ENCODE measurements at regions not wholly inside any gene's neighbourhood (a gene's known extent, or its start where the extent isn't known, plus 50 kb on each side); places are given as distances from the start of the nearest gene placed in this dataset.

DNA sequence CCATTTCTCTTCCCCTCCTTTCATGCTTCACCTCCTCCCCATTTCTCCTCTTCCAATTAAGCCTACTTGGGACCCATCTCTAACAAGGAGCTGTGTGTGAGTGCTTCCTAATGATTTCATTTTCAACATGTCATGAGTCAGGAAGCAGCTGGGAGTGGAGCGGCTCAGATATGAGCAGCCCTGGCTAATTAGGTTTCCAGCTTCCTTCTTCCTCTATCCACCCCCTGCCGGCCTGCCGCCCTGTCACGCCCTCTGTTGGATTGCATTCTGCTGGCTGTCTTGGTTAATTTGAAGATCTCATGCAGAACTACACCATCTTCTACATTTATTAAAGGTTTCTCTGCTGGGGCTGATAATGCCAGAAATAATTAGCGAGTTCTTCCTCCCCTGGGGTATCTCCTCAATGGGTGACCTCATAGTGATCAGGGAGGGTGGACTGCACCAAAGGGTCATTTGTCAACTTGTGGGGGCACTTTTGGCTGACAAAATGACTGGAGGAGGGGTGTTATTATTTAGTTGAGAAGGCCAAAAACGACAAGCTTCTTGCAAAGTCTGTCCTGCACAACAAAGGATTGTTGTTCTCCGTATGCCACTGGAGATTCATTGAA, 300.9 kb upstream of the SRRM4 start:
- H4K91ac ChIP-seq (ENCODE audit: low read depth, low read length) = no peak overlapping the region
- H3K18ac ChIP-seq (ENCODE audit: low read length) = no peak overlapping the region
- H3K27me3 ChIP-seq (ENCODE audit: insufficient read depth, low read length) = no peaks in the 10 kb centered on the region
- no peak overlapping the region for H3K4ac ChIP-seq (ENCODE audit: low read depth, low read length)
- H2BK12ac ChIP-seq (ENCODE audit: low read length) = no peak overlapping the region
- H3K23ac ChIP-seq (ENCODE audit: low read length) = no peak overlapping the region
- no peaks in the 10 kb centered on the region for H3K36me3 ChIP-seq (ENCODE audit: control insufficient read depth in 1 of 2, insufficient read depth in 2 of 2, low read length in 2 of 2)
- no peak overlapping the region for H3K4me2 ChIP-seq (ENCODE audit: low read length)
- H3K9ac ChIP-seq (ENCODE audit: low read length) = no peak overlapping the region
- no peak overlapping the region for H3K27ac ChIP-seq (ENCODE audit: low read depth, low read length)
- no peaks in the 10 kb centered on the region for H3K4me1 ChIP-seq (ENCODE audit: control insufficient read depth in 1 of 2, insufficient read depth in 2 of 2, low read length in 2 of 2)
- H2BK5ac ChIP-seq (ENCODE audit: low read depth, low read length, poor library complexity) = no peak overlapping the region
- no peak overlapping the region for H2AFZ ChIP-seq (ENCODE audit: insufficient read depth, low read length, poor library complexity)
- H3K9me3 ChIP-seq (ENCODE audit: insufficient read depth, low read depth, low read length) = no peaks in the 10 kb centered on the region
- whole genome bisulfite sequencing (ENCODE audit: extremely low coverage, insufficient coverage, insufficient read length) = no CpG with 5 or more reads among the region's 7 CpGs
- H3K14ac ChIP-seq (ENCODE audit: low read length) = no peak overlapping the region
- no peak overlapping the region for H4K12ac ChIP-seq (ENCODE audit: low read depth, low read length)
- H4K8ac ChIP-seq (ENCODE audit: low read depth, low read length) = no peak overlapping the region
- H3K4me3 ChIP-seq (ENCODE audit: low read depth, low read length) = no peak overlapping the region
- H2BK120ac ChIP-seq (ENCODE audit: insufficient read depth, low read length, poor library complexity) = no peak overlapping the region
- no peaks in the 10 kb centered on the region for H3K79me2 ChIP-seq (ENCODE audit: control insufficient read depth, insufficient read depth, low read length, poor library complexity)
- no peak for DNase-seq
- no peak overlapping the region for H2AK5ac ChIP-seq (ENCODE audit: low read length)
- H3K79me1 ChIP-seq (ENCODE audit: low read length) = no peaks in the 10 kb centered on the region

DNA sequence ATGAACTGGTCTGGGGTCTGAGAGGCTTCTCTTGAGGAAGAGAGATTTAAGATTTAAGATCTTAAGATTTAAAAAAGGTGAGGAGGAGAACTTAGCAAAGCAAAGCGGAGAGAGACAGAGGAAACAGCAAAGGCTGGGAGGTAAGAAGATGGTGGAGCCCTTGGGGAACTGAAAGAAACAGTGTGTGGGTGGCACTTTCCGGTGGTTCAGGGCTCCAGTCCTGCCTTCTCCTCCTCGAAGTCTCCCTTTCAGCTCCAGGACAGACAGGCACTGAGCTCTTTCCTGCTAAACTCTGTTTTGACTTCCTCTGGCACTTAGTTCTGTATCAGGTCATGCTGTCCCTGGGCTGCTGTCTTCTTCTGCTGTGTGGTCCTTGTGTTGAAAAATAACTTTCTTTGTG, 298.7 kb upstream of the SRRM4 start:
- H2AFZ ChIP-seq (ENCODE audit: insufficient read depth, low read length, poor library complexity) = no peak overlapping the region
- H2AK5ac ChIP-seq (ENCODE audit: low read length) = no peak overlapping the region
- no peaks in the 10 kb centered on the region for H3K79me2 ChIP-seq (ENCODE audit: control insufficient read depth, insufficient read depth, low read length, poor library complexity)
- H3K14ac ChIP-seq (ENCODE audit: low read length) = no peak overlapping the region
- H3K4me3 ChIP-seq (ENCODE audit: low read depth, low read length) = no peak overlapping the region
- no peak overlapping the region for H2BK5ac ChIP-seq (ENCODE audit: low read depth, low read length, poor library complexity)
- no peak overlapping the region for H4K91ac ChIP-seq (ENCODE audit: low read depth, low read length)
- H3K23ac ChIP-seq (ENCODE audit: low read length) = no peak overlapping the region
- H3K9ac ChIP-seq (ENCODE audit: low read length) = no peak overlapping the region
- H3K4me1 ChIP-seq (ENCODE audit: control insufficient read depth in 1 of 2, insufficient read depth in 2 of 2, low read length in 2 of 2) = no peaks in the 10 kb centered on the region
- H3K9me3 ChIP-seq (ENCODE audit: insufficient read depth, low read depth, low read length) = no peaks in the 10 kb centered on the region
- no peak overlapping the region for H3K18ac ChIP-seq (ENCODE audit: low read length)
- DNase-seq = no peak
- no peaks in the 10 kb centered on the region for H3K27me3 ChIP-seq (ENCODE audit: insufficient read depth, low read length)
- no peak overlapping the region for H3K4me2 ChIP-seq (ENCODE audit: low read length)
- H2BK12ac ChIP-seq (ENCODE audit: low read length) = no peak overlapping the region
- no CpG with 5 or more reads among the region's 3 CpGs for WGBS (ENCODE audit: extremely low coverage, insufficient coverage, insufficient read length)
- no peaks in the 10 kb centered on the region for H3K36me3 ChIP-seq (ENCODE audit: control insufficient read depth in 1 of 2, insufficient read depth in 2 of 2, low read length in 2 of 2)
- H4K12ac ChIP-seq (ENCODE audit: low read depth, low read length) = no peak overlapping the region
- no peak overlapping the region for H2BK120ac ChIP-seq (ENCODE audit: insufficient read depth, low read length, poor library complexity)
- no peak overlapping the region for H4K8ac ChIP-seq (ENCODE audit: low read depth, low read length)
- no peak overlapping the region for H3K27ac ChIP-seq (ENCODE audit: low read depth, low read length)
- H3K4ac ChIP-seq (ENCODE audit: low read depth, low read length) = no peak overlapping the region
- H3K79me1 ChIP-seq (ENCODE audit: low read length) = no peaks in the 10 kb centered on the region

DNA sequence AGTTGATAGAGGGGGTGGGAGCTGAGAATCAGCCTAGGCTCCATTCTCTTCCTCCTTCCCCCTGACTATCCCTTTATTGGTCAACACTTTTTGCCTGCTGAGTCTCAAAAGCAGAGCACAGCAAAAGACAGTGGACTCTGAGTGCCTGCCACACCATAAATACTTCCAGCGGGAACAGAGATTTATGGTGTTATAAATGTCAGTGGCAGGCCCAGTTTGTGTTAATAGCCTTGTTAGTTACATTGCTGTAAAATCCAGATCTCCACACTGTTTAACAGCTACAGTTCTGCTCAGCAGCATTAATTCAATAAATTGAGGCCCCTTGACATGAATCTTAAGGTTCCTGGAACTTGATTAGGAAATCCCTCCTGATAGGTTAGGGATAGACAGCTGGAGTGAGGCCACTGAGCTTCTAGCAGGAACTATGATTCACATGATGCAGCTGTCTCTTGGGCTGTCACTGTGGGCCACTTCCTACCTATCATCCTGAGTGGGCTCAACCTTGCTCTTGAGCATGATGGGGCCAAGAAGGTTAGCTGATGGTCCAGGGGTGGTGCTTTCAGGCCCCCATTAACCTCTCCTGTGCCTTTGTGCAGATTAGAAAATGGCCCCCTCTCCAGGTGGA, 295.2 kb upstream of the SRRM4 start:
- H3K79me2 ChIP-seq (ENCODE audit: control insufficient read depth, insufficient read depth, low read length, poor library complexity) = no peaks in the 10 kb centered on the region
- no peak overlapping the region for H2AFZ ChIP-seq (ENCODE audit: insufficient read depth, low read length, poor library complexity)
- H3K4me3 ChIP-seq (ENCODE audit: low read depth, low read length) = no peak overlapping the region
- no peaks in the 10 kb centered on the region for H3K9me3 ChIP-seq (ENCODE audit: insufficient read depth, low read depth, low read length)
- no peak overlapping the region for H3K27ac ChIP-seq (ENCODE audit: low read depth, low read length)
- H3K79me1 ChIP-seq (ENCODE audit: low read length) = no peaks in the 10 kb centered on the region
- H3K4ac ChIP-seq (ENCODE audit: low read depth, low read length) = no peak overlapping the region
- no peak overlapping the region for H4K8ac ChIP-seq (ENCODE audit: low read depth, low read length)
- no peaks in the 10 kb centered on the region for H3K27me3 ChIP-seq (ENCODE audit: insufficient read depth, low read length)
- no peak overlapping the region for H2BK12ac ChIP-seq (ENCODE audit: low read length)
- H3K18ac ChIP-seq (ENCODE audit: low read length) = no peak overlapping the region
- no peak overlapping the region for H3K9ac ChIP-seq (ENCODE audit: low read length)
- H3K14ac ChIP-seq (ENCODE audit: low read length) = no peak overlapping the region
- DNase-seq = no peak
- H2BK5ac ChIP-seq (ENCODE audit: low read depth, low read length, poor library complexity) = no peak overlapping the region
- no peaks in the 10 kb centered on the region for H3K4me1 ChIP-seq (ENCODE audit: control insufficient read depth in 1 of 2, insufficient read depth in 2 of 2, low read length in 2 of 2)
- no peaks in the 10 kb centered on the region for H3K36me3 ChIP-seq (ENCODE audit: control insufficient read depth in 1 of 2, insufficient read depth in 2 of 2, low read length in 2 of 2)
- no peak overlapping the region for H4K91ac ChIP-seq (ENCODE audit: low read depth, low read length)
- H3K4me2 ChIP-seq (ENCODE audit: low read length) = no peak overlapping the region
- H3K23ac ChIP-seq (ENCODE audit: low read length) = no peak overlapping the region
- no CpG with 5 or more reads among the region's 1 CpG for WGBS (ENCODE audit: extremely low coverage, insufficient coverage, insufficient read length)
- no peak overlapping the region for H2AK5ac ChIP-seq (ENCODE audit: low read length)
- no peak overlapping the region for H2BK120ac ChIP-seq (ENCODE audit: insufficient read depth, low read length, poor library complexity)
- no peak overlapping the region for H4K12ac ChIP-seq (ENCODE audit: low read depth, low read length)

DNA sequence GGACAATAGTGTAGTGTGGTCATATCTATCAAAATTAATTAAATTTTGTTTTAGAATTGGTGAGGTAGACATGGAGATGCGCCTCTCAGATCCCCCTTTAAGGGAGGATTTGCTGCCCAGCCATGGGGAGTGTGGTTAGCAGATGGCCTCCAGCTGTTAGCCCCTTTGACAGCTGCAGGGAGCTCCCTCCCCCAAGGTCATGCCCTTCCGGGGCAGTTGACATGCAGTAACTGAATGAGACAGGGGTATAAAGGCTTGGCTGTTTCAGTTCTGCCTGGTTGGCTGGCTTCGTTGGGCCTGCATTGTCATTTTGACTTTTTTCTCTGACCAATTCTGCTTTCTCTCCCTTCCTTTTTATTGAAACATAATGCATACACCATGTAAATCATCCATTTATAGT, 291.5 kb upstream of the SRRM4 start:
- Histone ChIP-seq H3K27me3 (ENCODE audit: insufficient read depth, low read length) (no peaks in the 10 kb centered on the region), H2BK5ac (ENCODE audit: low read depth, low read length, poor library complexity) (no peak overlapping the region), H3K4me2 (ENCODE audit: low read length) (no peak overlapping the region), H3K79me2 (ENCODE audit: control insufficient read depth, insufficient read depth, low read length, poor library complexity) (no peaks in the 10 kb centered on the region), H3K23ac (ENCODE audit: low read length) (no peak overlapping the region), H4K8ac (ENCODE audit: low read depth, low read length) (no peak overlapping the region), H3K9me3 (ENCODE audit: insufficient read depth, low read depth, low read length) (peaks cover 1% of the 10 kb centered on the region), H2BK120ac (ENCODE audit: insufficient read depth, low read length, poor library complexity) (no peak overlapping the region), H3K79me1 (ENCODE audit: low read length) (no peaks in the 10 kb centered on the region), H2AFZ (ENCODE audit: insufficient read depth, low read length, poor library complexity) (no peak overlapping the region), H4K12ac (ENCODE audit: low read depth, low read length) (no peak overlapping the region), H3K36me3 (ENCODE audit: control insufficient read depth in 1 of 2, insufficient read depth in 2 of 2, low read length in 2 of 2) (no peaks in the 10 kb centered on the region), H3K4ac (ENCODE audit: low read depth, low read length) (no peak overlapping the region), H3K27ac (ENCODE audit: low read depth, low read length) (no peak overlapping the region), H4K91ac (ENCODE audit: low read depth, low read length) (no peak overlapping the region), H3K4me1 (ENCODE audit: control insufficient read depth in 1 of 2, insufficient read depth in 2 of 2, low read length in 2 of 2) (no peaks in the 10 kb centered on the region), H3K4me3 (ENCODE audit: low read depth, low read length) (no peak overlapping the region), H2BK12ac (ENCODE audit: low read length) (no peak overlapping the region), H2AK5ac (ENCODE audit: low read length) (no peak overlapping the region), H3K14ac (ENCODE audit: low read length) (no peak overlapping the region), H3K9ac (ENCODE audit: low read length) (no peak overlapping the region), H3K18ac (ENCODE audit: low read length) (no peak overlapping the region)
- no peak for DNase-seq
- no CpG with 5 or more reads among the region's 3 CpGs for WGBS (ENCODE audit: extremely low coverage, insufficient coverage, insufficient read length)

All from trophoblast cell (in vitro differentiated cells and primary cell).